Omental fat pad (tissue), 3 donors: ENCODE measurements at regions not wholly inside any gene's neighbourhood (a gene's known extent, or its start where the extent isn't known, plus 50 kb on each side); places are given as distances from the start of the nearest gene placed in this dataset.

Source experiments
- ATAC-seq: fragments of 150-250 bp; one replicate; pipeline ENCODE4 v1.9.1; 2016; ENCODE audit warnings: mild to moderate bottlenecking, moderate library complexity; ENCODE audit not compliant: low FRiP score
- DNase-seq: peaks from one replicate; pipeline ENCODE4 v3.0.0-alpha.2; 2019; ENCODE audit warnings: low spot score
- TF ChIP-seq, protein P1 (sequence below), 3 donors: fragments of 450-650 bp; IDR thresholded peaks; one replicate each; pipeline ENCODE4 v1.5.1; 2016 to 2017; ENCODE audit warnings: antibody characterized with exemption in 3 of 3, mild to moderate bottlenecking in 3 of 3, moderate library complexity in 2 of 3

- ATAC-seq, result no peak
- TF ChIP-seq, protein P1, sequence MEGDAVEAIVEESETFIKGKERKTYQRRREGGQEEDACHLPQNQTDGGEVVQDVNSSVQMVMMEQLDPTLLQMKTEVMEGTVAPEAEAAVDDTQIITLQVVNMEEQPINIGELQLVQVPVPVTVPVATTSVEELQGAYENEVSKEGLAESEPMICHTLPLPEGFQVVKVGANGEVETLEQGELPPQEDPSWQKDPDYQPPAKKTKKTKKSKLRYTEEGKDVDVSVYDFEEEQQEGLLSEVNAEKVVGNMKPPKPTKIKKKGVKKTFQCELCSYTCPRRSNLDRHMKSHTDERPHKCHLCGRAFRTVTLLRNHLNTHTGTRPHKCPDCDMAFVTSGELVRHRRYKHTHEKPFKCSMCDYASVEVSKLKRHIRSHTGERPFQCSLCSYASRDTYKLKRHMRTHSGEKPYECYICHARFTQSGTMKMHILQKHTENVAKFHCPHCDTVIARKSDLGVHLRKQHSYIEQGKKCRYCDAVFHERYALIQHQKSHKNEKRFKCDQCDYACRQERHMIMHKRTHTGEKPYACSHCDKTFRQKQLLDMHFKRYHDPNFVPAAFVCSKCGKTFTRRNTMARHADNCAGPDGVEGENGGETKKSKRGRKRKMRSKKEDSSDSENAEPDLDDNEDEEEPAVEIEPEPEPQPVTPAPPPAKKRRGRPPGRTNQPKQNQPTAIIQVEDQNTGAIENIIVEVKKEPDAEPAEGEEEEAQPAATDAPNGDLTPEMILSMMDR (IDR thresholded peaks at IDR 0.05), result no peak
- DNase-seq, result no peak
These were observed 72.4 kb upstream of the GATB start for GRCh38 chr4:151833174-151833573.

DNA sequence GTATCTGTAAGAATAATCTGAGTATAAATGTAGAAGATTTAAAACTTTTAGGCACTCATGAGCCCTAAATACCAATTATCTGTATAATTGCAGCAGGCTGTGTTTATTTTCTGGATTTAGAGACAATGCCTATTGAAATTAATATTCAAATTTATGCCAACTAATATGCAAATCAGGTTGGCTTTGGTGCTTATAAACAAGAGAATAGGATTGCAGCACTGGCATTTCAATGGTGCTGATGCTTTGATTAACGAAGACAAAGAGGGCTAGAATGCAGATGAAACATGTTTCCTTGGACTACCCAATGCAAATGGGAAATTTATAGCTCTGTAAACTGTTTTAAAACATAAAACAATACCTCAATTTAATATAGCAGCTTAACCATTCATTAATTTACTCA lies 70.7 kb upstream of the GATB start:
- DNase-seq (no peak), ATAC-seq (no peak)
- TF ChIP-seq, protein P1 (IDR thresholded peaks at IDR 0.05), result no peak

DNA sequence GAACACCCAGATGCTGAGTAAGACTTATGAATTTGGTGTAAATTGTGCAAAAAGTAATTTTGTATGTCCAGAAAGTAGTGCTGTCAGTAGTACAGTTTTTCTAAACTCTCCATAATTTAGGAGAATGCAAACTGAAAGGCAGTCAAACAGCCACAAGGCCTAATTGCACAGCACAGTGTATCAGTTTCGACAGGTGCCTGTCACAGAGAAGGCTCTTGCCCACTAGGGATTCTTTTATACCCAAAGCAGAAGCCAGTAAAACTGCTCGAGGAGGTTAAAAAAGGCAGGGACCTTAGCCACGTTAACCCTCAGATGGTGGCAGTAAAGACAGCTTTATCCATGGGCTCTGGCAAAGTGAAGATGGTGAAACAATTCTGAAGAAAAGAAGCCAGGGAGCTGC lies 69.4 kb upstream of the GATB start:
- DNase-seq, result no peak
- TF ChIP-seq, protein P1 (IDR thresholded peaks at IDR 0.05), result no peak
- ATAC-seq, result no peak

- TF ChIP-seq, protein P1 (IDR thresholded peaks at IDR 0.05), result no peak
- DNase-seq (no peak), ATAC-seq (no peak)
These were observed 68.5 kb upstream of the GATB start for GRCh38 chr4:151829309-151829708.

DNA sequence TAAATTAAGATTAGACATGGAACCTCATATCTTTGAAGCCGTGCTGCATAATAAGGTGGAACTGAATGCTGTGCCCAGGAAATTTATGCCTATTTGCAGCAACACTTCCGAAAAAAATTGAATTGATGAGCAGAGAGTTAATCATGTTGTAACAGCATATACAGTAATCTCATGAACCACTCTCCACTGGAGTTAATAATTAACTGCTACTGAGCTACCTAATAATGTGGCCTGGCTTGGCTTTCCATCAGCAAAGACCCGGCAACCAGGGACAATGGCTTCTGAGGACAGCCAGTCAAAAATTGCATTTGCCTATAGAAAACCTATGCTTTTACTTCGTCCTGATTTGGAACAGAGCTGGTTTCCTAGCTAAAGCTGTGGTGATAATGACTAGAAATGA lies 63.8 kb upstream of the GATB start:
- TF ChIP-seq, protein P1 (IDR thresholded peaks at IDR 0.05), result no peak
- ATAC-seq, result no peak
- no peak for DNase-seq

- TF ChIP-seq, protein P1 (IDR thresholded peaks at IDR 0.05), result no peak
- no peak for ATAC-seq
- DNase-seq, result no peak
These were observed 61.5 kb upstream of the GATB start for GRCh38 chr4:151822331-151822730.

DNA sequence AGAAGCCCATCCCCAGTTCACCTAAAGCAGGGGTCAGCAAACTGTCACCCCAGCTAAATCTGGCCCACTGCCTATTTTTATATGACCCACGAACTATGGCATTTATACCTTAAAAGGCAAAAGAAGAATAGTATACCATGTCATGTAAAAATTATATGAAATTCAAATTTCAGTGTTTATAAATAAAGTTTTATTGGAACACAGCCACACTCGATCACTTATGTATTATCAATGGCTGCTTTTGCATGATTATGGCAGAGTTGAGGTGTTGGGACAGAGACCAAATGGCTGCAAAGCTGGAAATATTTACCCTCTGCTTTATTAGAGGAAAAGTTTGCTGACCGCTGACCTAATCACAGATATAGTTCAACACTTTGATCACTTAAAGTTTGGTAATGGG lies 59.2 kb upstream of the GATB start:
- TF ChIP-seq, protein P1 (IDR thresholded peaks at IDR 0.05), result no peak
- no peak for DNase-seq

More for the DNA sequence above, 59.2 kb upstream of the GATB start:
- ATAC-seq, result no peak
